GM23338 (cell line): ENCODE measurements at regions not wholly inside any gene's neighbourhood (a gene's known extent, or its start where the extent isn't known, plus 50 kb on each side); places are given as distances from the start of the nearest gene placed in this dataset.

Experiments used
- CREB1 ChIP-seq: fragments of 250-450 bp; sonication (Bioruptor Pico); IDR thresholded peaks from 2 replicates; pipeline ENCODE4 v1.5.0; 2020; ENCODE audit warnings: low read depth, mild to moderate bottlenecking, moderate library complexity
- EZH2 ChIP-seq: fragments of 200-600 bp; sonication (generic); IDR thresholded peaks from one replicate; pipeline ENCODE4 v1.8.0; 2017; ENCODE audit warnings: antibody characterized with exemption, mild to moderate bottlenecking, low read depth; ENCODE audit not compliant: unreplicated experiment
- EZH2phosphoT487 ChIP-seq: fragments of 200-600 bp; sonication (generic); IDR thresholded peaks from one replicate; pipeline ENCODE4 v1.8.1; 2018; ENCODE audit warnings: antibody characterized with exemption; ENCODE audit not compliant: unreplicated experiment
- JUNB ChIP-seq: IDR thresholded peaks from one replicate; pipeline ENCODE4 v1.6.1; 2016; ENCODE audit warnings: antibody characterized with exemption; ENCODE audit not compliant: unreplicated experiment
- NANOG ChIP-seq: IDR thresholded peaks from 2 replicates; pipeline ENCODE4 v1.6.1; 2016; ENCODE audit warnings: antibody characterized with exemption, borderline replicate concordance
- POLR2AphosphoS5 ChIP-seq: IDR thresholded peaks from 2 replicates; pipeline ENCODE4 v1.6.1; 2016; ENCODE audit warnings: antibody characterized with exemption, low read depth
- STAT1 ChIP-seq: IDR thresholded peaks from one replicate; pipeline ENCODE4 v1.6.1; 2016; ENCODE audit warnings: antibody characterized with exemption; ENCODE audit not compliant: unreplicated experiment
- TF ChIP-seq, protein P1 (sequence below), 2 experiments: fragments of 200-600 bp in 1 of 2; sonication (generic) in 1 of 2; conservative IDR thresholded peaks; 2 replicates each; pipeline versions ENCODE4 v1.5.1 to v1.6.1; 2016 to 2017; ENCODE audit warnings: antibody characterized with exemption in 2 of 2, low read depth in 2 of 2, mild to moderate bottlenecking in 2 of 2, moderate library complexity in 1 of 2
- TF ChIP-seq, protein P2 (sequence below): IDR thresholded peaks from one replicate; pipeline ENCODE4 v1.6.1; 2018; ENCODE audit warnings: antibody characterized with exemption; ENCODE audit not compliant: unreplicated experiment
- TF ChIP-seq, protein P3 (sequence below): IDR thresholded peaks from 2 replicates; pipeline ENCODE4 v1.6.1; 2016; ENCODE audit warnings: antibody characterized with exemption
- TF ChIP-seq, protein P4 (sequence below): fragments of 250-450 bp; sonication (Bioruptor Pico); IDR thresholded peaks from 2 replicates; pipeline ENCODE4 v1.5.0; 2020; ENCODE audit warnings: mild to moderate bottlenecking, moderate library complexity

DNA sequence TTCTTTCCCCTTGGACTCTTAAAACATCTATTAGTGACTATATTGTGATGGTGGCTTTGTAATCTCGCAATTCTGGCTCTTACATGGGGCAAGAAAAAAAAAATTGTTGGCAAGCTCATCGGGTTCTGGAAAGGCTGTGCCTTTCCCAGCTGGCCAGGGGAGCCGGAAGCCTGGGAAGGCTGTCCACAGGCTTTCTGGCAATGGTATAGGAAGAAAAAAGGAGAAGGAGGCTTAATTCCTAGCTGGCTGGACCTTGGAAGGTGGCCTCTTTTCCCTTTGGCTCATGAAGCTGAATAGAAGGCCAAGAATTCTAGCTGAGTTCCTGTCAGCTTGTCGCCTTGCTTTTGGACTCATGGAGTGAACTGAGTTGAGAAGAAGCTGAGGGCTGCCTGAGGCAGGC, 243.5 kb upstream of the SEMA6D start:
- TF ChIP-seq, protein P1, sequence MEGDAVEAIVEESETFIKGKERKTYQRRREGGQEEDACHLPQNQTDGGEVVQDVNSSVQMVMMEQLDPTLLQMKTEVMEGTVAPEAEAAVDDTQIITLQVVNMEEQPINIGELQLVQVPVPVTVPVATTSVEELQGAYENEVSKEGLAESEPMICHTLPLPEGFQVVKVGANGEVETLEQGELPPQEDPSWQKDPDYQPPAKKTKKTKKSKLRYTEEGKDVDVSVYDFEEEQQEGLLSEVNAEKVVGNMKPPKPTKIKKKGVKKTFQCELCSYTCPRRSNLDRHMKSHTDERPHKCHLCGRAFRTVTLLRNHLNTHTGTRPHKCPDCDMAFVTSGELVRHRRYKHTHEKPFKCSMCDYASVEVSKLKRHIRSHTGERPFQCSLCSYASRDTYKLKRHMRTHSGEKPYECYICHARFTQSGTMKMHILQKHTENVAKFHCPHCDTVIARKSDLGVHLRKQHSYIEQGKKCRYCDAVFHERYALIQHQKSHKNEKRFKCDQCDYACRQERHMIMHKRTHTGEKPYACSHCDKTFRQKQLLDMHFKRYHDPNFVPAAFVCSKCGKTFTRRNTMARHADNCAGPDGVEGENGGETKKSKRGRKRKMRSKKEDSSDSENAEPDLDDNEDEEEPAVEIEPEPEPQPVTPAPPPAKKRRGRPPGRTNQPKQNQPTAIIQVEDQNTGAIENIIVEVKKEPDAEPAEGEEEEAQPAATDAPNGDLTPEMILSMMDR (conservative IDR thresholded peaks at IDR 0.05; ENCODE audit: low read depth in 2 of 2): no peak
- TF ChIP-seq POLR2AphosphoS5 (no peak), EZH2 (no peak), EZH2phosphoT487 (no peak), CREB1 (no peak), JUNB (no peak), NANOG (no peak), STAT1 (no peak)
- TF ChIP-seq, protein P2, sequence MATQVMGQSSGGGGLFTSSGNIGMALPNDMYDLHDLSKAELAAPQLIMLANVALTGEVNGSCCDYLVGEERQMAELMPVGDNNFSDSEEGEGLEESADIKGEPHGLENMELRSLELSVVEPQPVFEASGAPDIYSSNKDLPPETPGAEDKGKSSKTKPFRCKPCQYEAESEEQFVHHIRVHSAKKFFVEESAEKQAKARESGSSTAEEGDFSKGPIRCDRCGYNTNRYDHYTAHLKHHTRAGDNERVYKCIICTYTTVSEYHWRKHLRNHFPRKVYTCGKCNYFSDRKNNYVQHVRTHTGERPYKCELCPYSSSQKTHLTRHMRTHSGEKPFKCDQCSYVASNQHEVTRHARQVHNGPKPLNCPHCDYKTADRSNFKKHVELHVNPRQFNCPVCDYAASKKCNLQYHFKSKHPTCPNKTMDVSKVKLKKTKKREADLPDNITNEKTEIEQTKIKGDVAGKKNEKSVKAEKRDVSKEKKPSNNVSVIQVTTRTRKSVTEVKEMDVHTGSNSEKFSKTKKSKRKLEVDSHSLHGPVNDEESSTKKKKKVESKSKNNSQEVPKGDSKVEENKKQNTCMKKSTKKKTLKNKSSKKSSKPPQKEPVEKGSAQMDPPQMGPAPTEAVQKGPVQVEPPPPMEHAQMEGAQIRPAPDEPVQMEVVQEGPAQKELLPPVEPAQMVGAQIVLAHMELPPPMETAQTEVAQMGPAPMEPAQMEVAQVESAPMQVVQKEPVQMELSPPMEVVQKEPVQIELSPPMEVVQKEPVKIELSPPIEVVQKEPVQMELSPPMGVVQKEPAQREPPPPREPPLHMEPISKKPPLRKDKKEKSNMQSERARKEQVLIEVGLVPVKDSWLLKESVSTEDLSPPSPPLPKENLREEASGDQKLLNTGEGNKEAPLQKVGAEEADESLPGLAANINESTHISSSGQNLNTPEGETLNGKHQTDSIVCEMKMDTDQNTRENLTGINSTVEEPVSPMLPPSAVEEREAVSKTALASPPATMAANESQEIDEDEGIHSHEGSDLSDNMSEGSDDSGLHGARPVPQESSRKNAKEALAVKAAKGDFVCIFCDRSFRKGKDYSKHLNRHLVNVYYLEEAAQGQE: no peak
- TF ChIP-seq, protein P3, sequence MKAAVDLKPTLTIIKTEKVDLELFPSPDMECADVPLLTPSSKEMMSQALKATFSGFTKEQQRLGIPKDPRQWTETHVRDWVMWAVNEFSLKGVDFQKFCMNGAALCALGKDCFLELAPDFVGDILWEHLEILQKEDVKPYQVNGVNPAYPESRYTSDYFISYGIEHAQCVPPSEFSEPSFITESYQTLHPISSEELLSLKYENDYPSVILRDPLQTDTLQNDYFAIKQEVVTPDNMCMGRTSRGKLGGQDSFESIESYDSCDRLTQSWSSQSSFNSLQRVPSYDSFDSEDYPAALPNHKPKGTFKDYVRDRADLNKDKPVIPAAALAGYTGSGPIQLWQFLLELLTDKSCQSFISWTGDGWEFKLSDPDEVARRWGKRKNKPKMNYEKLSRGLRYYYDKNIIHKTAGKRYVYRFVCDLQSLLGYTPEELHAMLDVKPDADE: no peak
- TF ChIP-seq, protein P4, sequence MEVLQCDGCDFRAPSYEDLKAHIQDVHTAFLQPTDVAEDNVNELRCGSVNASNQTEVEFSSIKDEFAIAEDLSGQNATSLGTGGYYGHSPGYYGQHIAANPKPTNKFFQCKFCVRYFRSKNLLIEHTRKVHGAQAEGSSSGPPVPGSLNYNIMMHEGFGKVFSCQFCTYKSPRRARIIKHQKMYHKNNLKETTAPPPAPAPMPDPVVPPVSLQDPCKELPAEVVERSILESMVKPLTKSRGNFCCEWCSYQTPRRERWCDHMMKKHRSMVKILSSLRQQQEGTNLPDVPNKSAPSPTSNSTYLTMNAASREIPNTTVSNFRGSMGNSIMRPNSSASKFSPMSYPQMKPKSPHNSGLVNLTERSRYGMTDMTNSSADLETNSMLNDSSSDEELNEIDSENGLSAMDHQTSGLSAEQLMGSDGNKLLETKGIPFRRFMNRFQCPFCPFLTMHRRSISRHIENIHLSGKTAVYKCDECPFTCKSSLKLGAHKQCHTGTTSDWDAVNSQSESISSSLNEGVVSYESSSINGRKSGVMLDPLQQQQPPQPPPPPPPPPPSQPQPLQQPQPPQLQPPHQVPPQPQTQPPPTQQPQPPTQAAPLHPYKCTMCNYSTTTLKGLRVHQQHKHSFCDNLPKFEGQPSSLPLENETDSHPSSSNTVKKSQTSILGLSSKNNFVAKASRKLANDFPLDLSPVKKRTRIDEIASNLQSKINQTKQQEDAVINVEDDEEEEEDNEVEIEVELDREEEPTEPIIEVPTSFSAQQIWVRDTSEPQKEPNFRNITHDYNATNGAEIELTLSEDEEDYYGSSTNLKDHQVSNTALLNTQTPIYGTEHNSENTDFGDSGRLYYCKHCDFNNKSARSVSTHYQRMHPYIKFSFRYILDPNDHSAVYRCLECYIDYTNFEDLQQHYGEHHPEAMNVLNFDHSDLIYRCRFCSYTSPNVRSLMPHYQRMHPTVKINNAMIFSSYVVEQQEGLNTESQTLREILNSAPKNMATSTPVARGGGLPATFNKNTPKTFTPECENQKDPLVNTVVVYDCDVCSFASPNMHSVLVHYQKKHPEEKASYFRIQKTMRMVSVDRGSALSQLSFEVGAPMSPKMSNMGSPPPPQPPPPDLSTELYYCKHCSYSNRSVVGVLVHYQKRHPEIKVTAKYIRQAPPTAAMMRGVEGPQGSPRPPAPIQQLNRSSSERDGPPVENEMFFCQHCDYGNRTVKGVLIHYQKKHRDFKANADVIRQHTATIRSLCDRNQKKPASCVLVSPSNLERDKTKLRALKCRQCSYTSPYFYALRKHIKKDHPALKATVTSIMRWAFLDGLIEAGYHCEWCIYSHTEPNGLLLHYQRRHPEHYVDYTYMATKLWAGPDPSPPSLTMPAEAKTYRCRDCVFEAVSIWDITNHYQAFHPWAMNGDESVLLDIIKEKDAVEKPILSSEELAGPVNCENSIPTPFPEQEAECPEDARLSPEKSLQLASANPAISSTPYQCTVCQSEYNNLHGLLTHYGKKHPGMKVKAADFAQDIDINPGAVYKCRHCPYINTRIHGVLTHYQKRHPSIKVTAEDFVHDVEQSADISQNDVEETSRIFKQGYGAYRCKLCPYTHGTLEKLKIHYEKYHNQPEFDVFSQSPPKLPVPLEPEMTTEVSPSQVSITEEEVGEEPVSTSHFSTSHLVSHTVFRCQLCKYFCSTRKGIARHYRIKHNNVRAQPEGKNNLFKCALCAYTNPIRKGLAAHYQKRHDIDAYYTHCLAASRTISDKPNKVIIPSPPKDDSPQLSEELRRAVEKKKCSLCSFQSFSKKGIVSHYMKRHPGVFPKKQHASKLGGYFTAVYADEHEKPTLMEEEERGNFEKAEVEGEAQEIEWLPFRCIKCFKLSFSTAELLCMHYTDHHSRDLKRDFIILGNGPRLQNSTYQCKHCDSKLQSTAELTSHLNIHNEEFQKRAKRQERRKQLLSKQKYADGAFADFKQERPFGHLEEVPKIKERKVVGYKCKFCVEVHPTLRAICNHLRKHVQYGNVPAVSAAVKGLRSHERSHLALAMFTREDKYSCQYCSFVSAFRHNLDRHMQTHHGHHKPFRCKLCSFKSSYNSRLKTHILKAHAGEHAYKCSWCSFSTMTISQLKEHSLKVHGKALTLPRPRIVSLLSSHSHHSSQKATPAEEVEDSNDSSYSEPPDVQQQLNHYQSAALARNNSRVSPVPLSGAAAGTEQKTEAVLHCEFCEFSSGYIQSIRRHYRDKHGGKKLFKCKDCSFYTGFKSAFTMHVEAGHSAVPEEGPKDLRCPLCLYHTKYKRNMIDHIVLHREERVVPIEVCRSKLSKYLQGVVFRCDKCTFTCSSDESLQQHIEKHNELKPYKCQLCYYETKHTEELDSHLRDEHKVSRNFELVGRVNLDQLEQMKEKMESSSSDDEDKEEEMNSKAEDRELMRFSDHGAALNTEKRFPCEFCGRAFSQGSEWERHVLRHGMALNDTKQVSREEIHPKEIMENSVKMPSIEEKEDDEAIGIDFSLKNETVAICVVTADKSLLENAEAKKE: no peak
